ENCODE measurements at regions not wholly inside any gene's neighbourhood (a gene's known extent, or its start where the extent isn't known, plus 50 kb on each side); places are given as distances from the start of the nearest gene placed in this dataset.

GRCh38 chr2:239473211-239473805 lies 72.5 kb upstream of the HDAC4 start:
- TF ChIP-seq, protein P1, sequence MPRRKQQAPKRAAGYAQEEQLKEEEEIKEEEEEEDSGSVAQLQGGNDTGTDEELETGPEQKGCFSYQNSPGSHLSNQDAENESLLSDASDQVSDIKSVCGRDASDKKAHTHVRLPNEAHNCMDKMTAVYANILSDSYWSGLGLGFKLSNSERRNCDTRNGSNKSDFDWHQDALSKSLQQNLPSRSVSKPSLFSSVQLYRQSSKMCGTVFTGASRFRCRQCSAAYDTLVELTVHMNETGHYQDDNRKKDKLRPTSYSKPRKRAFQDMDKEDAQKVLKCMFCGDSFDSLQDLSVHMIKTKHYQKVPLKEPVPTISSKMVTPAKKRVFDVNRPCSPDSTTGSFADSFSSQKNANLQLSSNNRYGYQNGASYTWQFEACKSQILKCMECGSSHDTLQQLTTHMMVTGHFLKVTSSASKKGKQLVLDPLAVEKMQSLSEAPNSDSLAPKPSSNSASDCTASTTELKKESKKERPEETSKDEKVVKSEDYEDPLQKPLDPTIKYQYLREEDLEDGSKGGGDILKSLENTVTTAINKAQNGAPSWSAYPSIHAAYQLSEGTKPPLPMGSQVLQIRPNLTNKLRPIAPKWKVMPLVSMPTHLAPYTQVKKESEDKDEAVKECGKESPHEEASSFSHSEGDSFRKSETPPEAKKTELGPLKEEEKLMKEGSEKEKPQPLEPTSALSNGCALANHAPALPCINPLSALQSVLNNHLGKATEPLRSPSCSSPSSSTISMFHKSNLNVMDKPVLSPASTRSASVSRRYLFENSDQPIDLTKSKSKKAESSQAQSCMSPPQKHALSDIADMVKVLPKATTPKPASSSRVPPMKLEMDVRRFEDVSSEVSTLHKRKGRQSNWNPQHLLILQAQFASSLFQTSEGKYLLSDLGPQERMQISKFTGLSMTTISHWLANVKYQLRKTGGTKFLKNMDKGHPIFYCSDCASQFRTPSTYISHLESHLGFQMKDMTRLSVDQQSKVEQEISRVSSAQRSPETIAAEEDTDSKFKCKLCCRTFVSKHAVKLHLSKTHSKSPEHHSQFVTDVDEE (CRISPR knock-in tag; IDR thresholded peaks at IDR 0.05): no peak
- TF ChIP-seq RARB (CRISPR knock-in tag; IDR thresholded peaks at IDR 0.05) (no peak), TCF4 (CRISPR knock-in tag; IDR thresholded peaks at IDR 0.05; ENCODE audit: borderline replicate concordance) (no peak), SNAI2 (CRISPR knock-in tag; IDR thresholded peaks at IDR 0.05) (no peak), PATZ1 (CRISPR knock-in tag; IDR thresholded peaks at IDR 0.05; ENCODE audit: borderline replicate concordance) (no peak), OSR1 (CRISPR knock-in tag; IDR thresholded peaks at IDR 0.05) (no peak), ZNF565 (CRISPR knock-in tag; conservative IDR thresholded peaks at IDR 0.05; ENCODE audit: low read depth) (no peak), ZNF8 (CRISPR knock-in tag; IDR thresholded peaks at IDR 0.05) (no peak), ZC3H10 (CRISPR knock-in tag; IDR thresholded peaks at IDR 0.05) (no peak)
- ATAC-seq: no peak

- no peak for TF ChIP-seq TCF4 (CRISPR knock-in tag; IDR thresholded peaks at IDR 0.05; ENCODE audit: borderline replicate concordance)
- ATAC-seq: no peak
Measured at GRCh38 chr2:239472235-239472775, 71.5 kb upstream of the HDAC4 start.

- ATAC-seq: no peak
- TF ChIP-seq TOX (CRISPR knock-in tag; IDR thresholded peaks at IDR 0.05; ENCODE audit: borderline replicate concordance): no peak
- no peak for TF ChIP-seq TCF4 (CRISPR knock-in tag; IDR thresholded peaks at IDR 0.05; ENCODE audit: borderline replicate concordance)
- no peak for TF ChIP-seq PPARA (CRISPR knock-in tag; IDR thresholded peaks at IDR 0.05; ENCODE audit: borderline replicate concordance)
- no peak for TF ChIP-seq POU6F1 (CRISPR knock-in tag; IDR thresholded peaks at IDR 0.05; ENCODE audit: borderline replicate concordance, low read depth)
- TF ChIP-seq ZNF8 (CRISPR knock-in tag; IDR thresholded peaks at IDR 0.05): no peak
- TF ChIP-seq ZFP30 (CRISPR knock-in tag; IDR thresholded peaks at IDR 0.05): no peak
- no peak for TF ChIP-seq ZC3H10 (CRISPR knock-in tag; IDR thresholded peaks at IDR 0.05)
- TF ChIP-seq GLIS3 (CRISPR knock-in tag; IDR thresholded peaks at IDR 0.05): no peak
- TF ChIP-seq CSDC2 (CRISPR knock-in tag; IDR thresholded peaks at IDR 0.05): no peak
- no peak for TF ChIP-seq ZFP3 (CRISPR knock-in tag; IDR thresholded peaks at IDR 0.05)
- TF ChIP-seq ZNF70 (CRISPR knock-in tag; IDR thresholded peaks at IDR 0.05): no peak
- no peak for TF ChIP-seq SNAI2 (CRISPR knock-in tag; IDR thresholded peaks at IDR 0.05)
- TF ChIP-seq, protein P2, sequence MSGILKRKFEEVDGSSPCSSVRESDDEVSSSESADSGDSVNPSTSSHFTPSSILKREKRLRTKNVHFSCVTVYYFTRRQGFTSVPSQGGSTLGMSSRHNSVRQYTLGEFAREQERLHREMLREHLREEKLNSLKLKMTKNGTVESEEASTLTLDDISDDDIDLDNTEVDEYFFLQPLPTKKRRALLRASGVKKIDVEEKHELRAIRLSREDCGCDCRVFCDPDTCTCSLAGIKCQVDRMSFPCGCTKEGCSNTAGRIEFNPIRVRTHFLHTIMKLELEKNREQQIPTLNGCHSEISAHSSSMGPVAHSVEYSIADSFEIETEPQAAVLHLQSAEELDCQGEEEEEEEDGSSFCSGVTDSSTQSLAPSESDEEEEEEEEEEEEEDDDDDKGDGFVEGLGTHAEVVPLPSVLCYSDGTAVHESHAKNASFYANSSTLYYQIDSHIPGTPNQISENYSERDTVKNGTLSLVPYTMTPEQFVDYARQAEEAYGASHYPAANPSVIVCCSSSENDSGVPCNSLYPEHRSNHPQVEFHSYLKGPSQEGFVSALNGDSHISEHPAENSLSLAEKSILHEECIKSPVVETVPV (CRISPR knock-in tag; IDR thresholded peaks at IDR 0.05): no peak
- no peak for TF ChIP-seq RARB (CRISPR knock-in tag; IDR thresholded peaks at IDR 0.05)
Measured at GRCh38 chr2:239471011-239471792, 70.4 kb upstream of the HDAC4 start.
